Sigmoid colon (tissue), 6 donors: ENCODE measurements at regions not wholly inside any gene's neighbourhood (a gene's known extent, or its start where the extent isn't known, plus 50 kb on each side); places are given as distances from the start of the nearest gene placed in this dataset.

Source experiments
- DNase-seq: peaks from one replicate; pipeline ENCODE4 v3.0.0-alpha.2; 2019
- H3K27ac ChIP-seq, 4 donors: fragments of 200-600 bp; sonication (generic); one replicate each; pipeline ENCODE4 v1.5.1; 2016 to 2019; ENCODE audit warnings: mild to moderate bottlenecking in 1 of 4
- H3K27me3 ChIP-seq, 3 donors: fragments of 200-600 bp; sonication (generic); one replicate each; pipeline ENCODE4 v1.5.1; 2019; ENCODE audit warnings: mild to moderate bottlenecking in 1 of 3
- H3K36me3 ChIP-seq, 4 donors: fragments of 200-600 bp; sonication (generic); one replicate each; pipeline ENCODE4 v1.5.1; 2016 to 2019
- H3K4me1 ChIP-seq, 4 donors: fragments of 200-600 bp; sonication (generic); one replicate each; pipeline ENCODE4 v1.5.1; 2017 to 2019
- H3K4me3 ChIP-seq, 4 donors: fragments of 200-600 bp; sonication (generic); one replicate each; pipeline ENCODE4 v1.5.1; 2017 to 2019; ENCODE audit warnings: mild to moderate bottlenecking in 2 of 4, moderate library complexity in 1 of 4
- H3K9me3 ChIP-seq, 4 donors: fragments of 200-600 bp in 3 of 4; sonication (generic) in 3 of 4; one replicate each; pipeline versions ENCODE4 v1.5.1 to v1.6.1; 2013 to 2019
- CTCF ChIP-seq, 4 experiments: fragments of 450-650 bp in 3 of 4; fragments of 200-600 bp in 1 of 4; IDR thresholded peaks; one replicate each; pipeline ENCODE4 v1.5.1; 2016 to 2019; ENCODE audit warnings: antibody characterized with exemption in 4 of 4, mild to moderate bottlenecking in 3 of 4, moderate library complexity in 2 of 4
- EP300 ChIP-seq, 4 donors: sonication (generic); formaldehyde crosslinking; IDR thresholded peaks; one replicate each; pipeline ENCODE4 v1.6.1; 2017; ENCODE audit warnings: antibody characterized with exemption in 4 of 4
- POLR2A ChIP-seq, 2 donors: fragments of 450-650 bp; IDR thresholded peaks; one replicate each; pipeline ENCODE4 v1.6.1; 2016; ENCODE audit warnings: antibody characterized with exemption in 2 of 2, mild to moderate bottlenecking in 2 of 2, moderate library complexity in 2 of 2
- POLR2AphosphoS5 ChIP-seq, 4 donors: sonication (generic); formaldehyde crosslinking; IDR thresholded peaks; one replicate each; pipeline ENCODE4 v1.6.1; 2017; ENCODE audit warnings: antibody characterized with exemption in 4 of 4
- WGBS, 2 donors: extraction: QIAGEN DNeasy Blood & Tissue Kit; methylation state at CpG; one replicate each; pipeline ENCODE4 v1.1.7; 2013; 5-methylcytosine and 5-hydroxymethylcytosine counted together
- intact Hi-C: fragments of 100-400 bp; cut with DNase I; formaldehyde crosslinking; loops from one replicate; pipeline ENCODE4 v1.15.1; 2023
- donor health status: healthy with polysubstance abuse.
- donor health status: healthy.

DNA sequence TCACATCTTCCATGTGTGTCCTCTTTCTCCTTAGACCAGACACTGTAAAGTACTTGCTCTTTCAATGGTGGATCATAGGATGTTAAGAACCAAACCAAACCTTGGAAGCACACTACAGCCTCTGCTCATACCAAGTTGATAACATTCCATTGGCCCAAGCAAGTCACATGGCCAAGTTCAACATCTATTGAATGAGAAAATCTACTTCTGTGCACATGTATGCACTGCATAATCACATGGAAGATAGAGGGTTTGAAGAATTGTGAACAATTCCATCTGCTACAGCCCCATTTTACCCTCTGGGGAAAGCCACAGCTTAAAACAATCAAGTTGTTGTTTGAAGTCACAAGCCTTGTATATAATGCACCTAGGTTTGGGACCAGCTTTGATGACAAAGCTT is 68.2 kb downstream of the MFAP3 start:
- Histone ChIP-seq H3K36me3 (no peaks in the 10 kb centered on the region), H3K9me3 (no peaks in the 10 kb centered on the region), H3K4me3 (no peak overlapping the region), H3K27me3 (no peaks in the 10 kb centered on the region), H3K27ac (no peak overlapping the region), H3K4me1 (no peaks in the 10 kb centered on the region)
- intact Hi-C loops: no loop called here
- no peak for DNase-seq
- no peak for TF ChIP-seq POLR2A (IDR thresholded peaks at IDR 0.05)
- TF ChIP-seq POLR2AphosphoS5 (IDR thresholded peaks at IDR 0.05): no peak
- TF ChIP-seq EP300 (IDR thresholded peaks at IDR 0.05): no peak
- no peak for TF ChIP-seq CTCF (IDR thresholded peaks at IDR 0.05)

DNA sequence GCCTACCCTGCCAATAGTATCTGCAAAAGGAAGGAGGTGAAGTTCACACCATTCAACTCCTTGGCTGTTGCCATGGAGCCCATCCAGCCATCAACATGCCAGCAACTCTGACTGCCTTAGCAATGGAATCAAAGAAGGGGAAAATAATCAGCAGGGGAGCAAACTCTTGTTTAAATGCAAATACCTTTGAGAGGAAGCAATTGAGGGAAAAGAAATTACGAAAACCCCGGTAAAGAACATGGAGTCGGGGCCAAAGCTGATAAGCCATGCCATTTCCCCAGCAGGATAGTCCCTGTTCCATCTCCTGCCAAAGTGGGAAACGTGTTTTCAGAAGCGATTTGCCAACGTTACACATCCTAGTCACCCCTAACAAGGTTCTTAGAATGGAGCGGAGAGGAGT is 69.0 kb downstream of the MFAP3 start:
- TF ChIP-seq CTCF (IDR thresholded peaks at IDR 0.05) (no peak), EP300 (IDR thresholded peaks at IDR 0.05) (no peak), POLR2A (IDR thresholded peaks at IDR 0.05) (no peak), POLR2AphosphoS5 (IDR thresholded peaks at IDR 0.05) (no peak)
- no peak overlapping the region for H3K4me3 ChIP-seq
- DNase-seq: no peak
- no peaks in the 10 kb centered on the region for H3K9me3 ChIP-seq
- intact Hi-C loops: no loop called here
- H3K4me1 ChIP-seq: no peaks in the 10 kb centered on the region
- 61 to 75% methylated on average over 7 of the region's 7 CpGs for WGBS, 2 donors
- no peaks in the 10 kb centered on the region for H3K27me3 ChIP-seq
- no peaks in the 10 kb centered on the region for H3K36me3 ChIP-seq
- H3K27ac ChIP-seq: no peak overlapping the region

DNA sequence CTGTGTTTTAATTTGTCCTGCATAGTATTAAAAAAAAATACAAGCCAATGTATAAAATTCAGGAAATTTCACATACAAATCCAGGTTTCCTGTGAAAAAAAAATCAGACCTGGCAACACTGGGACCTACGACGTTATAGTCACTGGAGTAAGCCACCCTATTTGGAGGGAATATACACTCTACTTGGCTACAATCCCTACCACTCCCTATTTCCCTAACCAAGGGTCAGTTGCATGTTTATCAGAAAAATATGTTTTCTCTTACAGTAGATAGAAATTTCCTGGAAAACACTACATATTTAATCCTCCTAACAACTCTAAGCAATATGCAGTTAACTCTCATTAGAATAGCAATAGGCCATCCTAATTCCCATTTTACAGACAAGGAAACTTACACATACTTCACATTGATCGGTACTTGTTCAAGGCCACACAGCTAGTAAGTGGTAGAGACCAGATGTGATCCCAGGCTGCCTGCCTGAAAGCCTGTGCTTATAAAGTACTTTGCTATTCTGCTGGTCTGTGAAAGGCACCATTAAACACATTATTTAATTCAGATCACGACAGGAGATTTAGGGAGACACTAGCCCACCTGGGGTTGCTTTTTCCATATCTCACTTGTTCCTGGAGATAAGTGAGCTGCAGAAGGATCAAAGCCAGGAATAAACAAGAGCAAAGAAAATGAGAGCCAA is 70.8 kb downstream of the MFAP3 start:
- H3K27me3 ChIP-seq: no peaks in the 10 kb centered on the region
- no peaks in the 10 kb centered on the region for H3K9me3 ChIP-seq
- intact Hi-C loops: no loop called here
- TF ChIP-seq CTCF (IDR thresholded peaks at IDR 0.05) (no peak), EP300 (IDR thresholded peaks at IDR 0.05) (no peak), POLR2AphosphoS5 (IDR thresholded peaks at IDR 0.05) (no peak), POLR2A (IDR thresholded peaks at IDR 0.05) (no peak)
- H3K4me3 ChIP-seq: no peak overlapping the region
- WGBS, 2 donors: 59 to 60% methylated on average over 4 of the region's 4 CpGs
- H3K36me3 ChIP-seq: no peaks in the 10 kb centered on the region
- DNase-seq: no peak
- H3K27ac ChIP-seq: no peak overlapping the region
- H3K4me1 ChIP-seq: no peaks in the 10 kb centered on the region

DNA sequence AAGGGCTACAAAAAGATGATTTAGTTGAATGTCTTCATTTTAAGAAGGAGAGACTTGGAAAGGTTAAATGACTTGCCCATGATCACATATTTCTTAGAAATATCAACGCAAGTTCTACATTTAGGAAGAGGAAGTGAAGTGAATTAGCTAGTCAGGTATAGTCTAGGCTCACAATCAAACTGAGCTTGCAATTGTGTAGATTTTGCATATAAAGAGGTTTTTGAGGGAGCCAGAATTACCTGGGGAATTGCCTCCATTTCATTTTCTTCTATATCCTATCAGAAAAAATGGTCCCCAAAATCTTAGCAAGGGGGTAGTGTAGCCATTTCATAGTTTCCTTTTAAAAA is 71.3 kb downstream of the MFAP3 start:
- H3K4me1 ChIP-seq: no peaks in the 10 kb centered on the region
- H3K9me3 ChIP-seq: no peaks in the 10 kb centered on the region
- no peak for DNase-seq
- no peak overlapping the region for H3K27ac ChIP-seq
- no peaks in the 10 kb centered on the region for H3K36me3 ChIP-seq
- H3K4me3 ChIP-seq: no peak overlapping the region
- no peak for TF ChIP-seq CTCF (IDR thresholded peaks at IDR 0.05)
- TF ChIP-seq EP300 (IDR thresholded peaks at IDR 0.05): no peak
- TF ChIP-seq POLR2A (IDR thresholded peaks at IDR 0.05): no peak
- TF ChIP-seq POLR2AphosphoS5 (IDR thresholded peaks at IDR 0.05): no peak
- intact Hi-C loops: no loop called here
- H3K27me3 ChIP-seq: no peaks in the 10 kb centered on the region
- 89 to 95% methylated on average over 1 of the region's 1 CpG for WGBS, 2 donors

- TF ChIP-seq POLR2A (IDR thresholded peaks at IDR 0.05) (no peak), EP300 (IDR thresholded peaks at IDR 0.05) (no peak), POLR2AphosphoS5 (IDR thresholded peaks at IDR 0.05) (no peak), CTCF (IDR thresholded peaks at IDR 0.05) (no peak)
- Histone ChIP-seq H3K27me3 (no peaks in the 10 kb centered on the region), H3K36me3 (no peaks in the 10 kb centered on the region), H3K9me3 (no peaks in the 10 kb centered on the region), H3K4me3 (no peak overlapping the region), H3K4me1 (no peaks in the 10 kb centered on the region), H3K27ac (no peak overlapping the region)
- DNase-seq: no peak
- WGBS, 2 donors: 69 to 76% methylated on average over 3 of the region's 3 CpGs
- intact Hi-C loops: no loop called here
These were observed 71.9 kb downstream of the MFAP3 start for GRCh38 chr5:154110716-154111115.
